Activated naive CD4-positive, alpha-beta T cell treated with anti-CD3 and anti-CD28 coated beads, Interleukin-2, amount 50 U/mL, for 24 hours (primary cell): ENCODE measurements at regions not wholly inside any gene's neighbourhood (a gene's known extent, or its start where the extent isn't known, plus 50 kb on each side); places are given as distances from the start of the nearest gene placed in this dataset.

Experiments
- H3K27ac Mint-ChIP-seq: one replicate; pipeline ENCODE4 v1.8.0; 2021; ENCODE audit warnings: mild to moderate bottlenecking, mixed read lengths
- H3K27me3 Mint-ChIP-seq: one replicate; pipeline ENCODE4 v1.8.0; 2021; ENCODE audit warnings: mixed read lengths
- H3K36me3 Mint-ChIP-seq: one replicate; pipeline ENCODE4 v1.8.0; 2021; ENCODE audit warnings: mixed read lengths
- H3K4me1 Mint-ChIP-seq: one replicate; pipeline ENCODE4 v1.8.0; 2021; ENCODE audit warnings: mixed read lengths
- H3K4me3 Mint-ChIP-seq: one replicate; pipeline ENCODE4 v1.8.0; 2021; ENCODE audit warnings: mild to moderate bottlenecking, mixed read lengths
- H3K9me3 Mint-ChIP-seq: one replicate; pipeline ENCODE4 v1.8.0; 2021; ENCODE audit warnings: mixed read lengths

DNA sequence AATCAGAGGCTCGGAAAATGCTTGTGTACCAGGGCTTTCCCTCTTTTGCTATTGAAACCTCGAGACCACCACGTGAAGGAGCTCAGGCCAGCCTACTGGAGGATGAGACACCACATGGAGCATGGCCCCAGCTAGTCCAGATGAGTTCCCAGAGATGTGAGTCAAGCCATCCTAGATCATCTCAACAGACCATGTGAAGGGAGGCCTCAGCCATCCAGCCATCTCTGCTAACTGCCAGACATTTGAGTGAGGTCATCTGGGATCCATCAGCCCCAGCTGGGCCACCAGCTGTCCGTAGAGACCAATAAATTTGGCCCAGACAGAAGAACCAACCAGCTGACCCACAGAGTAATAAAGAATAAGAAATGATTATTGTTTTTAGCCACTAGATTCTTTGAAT is 62.8 kb upstream of the PROK2 start:
- Mint-ChIP-seq H3K27me3 (peaks cover 7% of the 10 kb centered on the region), H3K9me3 (no peaks in the 10 kb centered on the region), H3K4me3 (no peak overlapping the region), H3K27ac (no peak overlapping the region), H3K4me1 (no peaks in the 10 kb centered on the region), H3K36me3 (no peaks in the 10 kb centered on the region)

DNA sequence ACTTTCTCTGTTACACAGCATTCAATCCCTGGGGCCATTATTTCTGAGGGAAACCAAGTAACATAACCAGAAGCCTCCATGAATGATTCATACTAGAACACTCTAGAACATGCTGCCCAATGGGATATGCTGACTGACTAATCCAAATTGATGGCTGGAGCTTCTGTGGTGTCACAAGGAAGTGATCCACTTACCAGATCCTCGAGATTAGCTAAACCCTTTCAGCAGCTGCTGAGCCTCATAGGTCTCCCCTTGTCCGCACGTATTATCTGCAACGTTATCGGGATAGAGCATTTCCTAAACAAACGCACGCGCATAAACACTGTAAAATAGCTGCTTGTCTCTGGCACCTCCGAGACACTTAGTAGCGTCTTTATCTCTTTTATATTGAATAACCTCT is 61.2 kb upstream of the PROK2 start:
- no peak overlapping the region for H3K27ac Mint-ChIP-seq

DNA sequence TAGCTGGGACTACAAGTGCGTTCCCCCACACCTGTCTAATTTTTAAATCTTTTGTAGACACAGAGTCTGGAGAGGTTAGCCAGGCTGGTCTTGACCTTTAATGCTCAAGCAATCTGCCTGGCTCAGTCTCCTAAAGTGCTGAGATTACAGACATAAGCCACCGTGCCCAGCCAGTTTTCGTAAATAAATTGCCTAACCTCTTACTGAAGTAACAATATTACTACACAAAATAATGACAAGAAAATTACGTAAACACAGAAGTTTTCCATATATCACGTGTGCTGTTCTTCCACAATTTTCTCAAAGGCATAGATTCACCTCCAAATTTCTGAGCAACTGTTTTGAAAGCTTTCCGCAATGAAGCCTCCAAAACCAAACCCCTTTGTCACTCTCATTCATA is 58.1 kb upstream of the PROK2 start:
- H3K27ac Mint-ChIP-seq: no peak overlapping the region
- H3K4me3 Mint-ChIP-seq: no peak overlapping the region
- no peaks in the 10 kb centered on the region for H3K36me3 Mint-ChIP-seq
- peaks cover 2% of the 10 kb centered on the region for H3K27me3 Mint-ChIP-seq
- no peaks in the 10 kb centered on the region for H3K4me1 Mint-ChIP-seq
- no peaks in the 10 kb centered on the region for H3K9me3 Mint-ChIP-seq

More for the DNA sequence above, 61.2 kb upstream of the PROK2 start:
- Mint-ChIP-seq H3K4me3 (no peak overlapping the region), H3K9me3 (no peaks in the 10 kb centered on the region), H3K4me1 (no peaks in the 10 kb centered on the region), H3K36me3 (no peaks in the 10 kb centered on the region), H3K27me3 (peaks cover 7% of the 10 kb centered on the region)

DNA sequence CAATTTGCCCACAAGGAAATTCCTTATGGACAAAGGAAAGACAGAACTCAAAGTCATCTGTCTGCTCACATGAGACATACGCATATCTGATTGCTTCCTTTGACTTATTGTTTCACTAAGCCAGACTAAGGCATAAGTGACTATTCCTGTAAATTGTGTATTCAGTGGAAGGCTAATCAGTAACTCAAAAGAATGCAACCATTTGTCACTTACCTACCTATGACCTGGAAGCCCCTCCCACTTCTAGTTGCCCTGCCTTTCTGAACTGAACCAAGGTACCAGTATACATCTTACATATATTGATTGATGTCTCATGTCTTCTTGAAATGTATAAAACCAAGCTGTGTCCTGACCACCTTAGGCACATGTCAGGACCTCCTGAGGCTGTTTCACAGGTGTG is 53.5 kb upstream of the PROK2 start:
- Mint-ChIP-seq H3K36me3 (no peaks in the 10 kb centered on the region), H3K27me3 (no peaks in the 10 kb centered on the region), H3K27ac (no peak overlapping the region), H3K4me1 (no peaks in the 10 kb centered on the region), H3K4me3 (no peak overlapping the region), H3K9me3 (no peaks in the 10 kb centered on the region)
